ENCODE measurements at regions not wholly inside any gene's neighbourhood (a gene's known extent, or its start where the extent isn't known, plus 50 kb on each side); places are given as distances from the start of the nearest gene placed in this dataset.
"Not testable (repeated sequence)": the region's sequence is repeated elsewhere in the genome, so short reads cannot be mapped to it uniquely, and the experiment has no call there.

DNA sequence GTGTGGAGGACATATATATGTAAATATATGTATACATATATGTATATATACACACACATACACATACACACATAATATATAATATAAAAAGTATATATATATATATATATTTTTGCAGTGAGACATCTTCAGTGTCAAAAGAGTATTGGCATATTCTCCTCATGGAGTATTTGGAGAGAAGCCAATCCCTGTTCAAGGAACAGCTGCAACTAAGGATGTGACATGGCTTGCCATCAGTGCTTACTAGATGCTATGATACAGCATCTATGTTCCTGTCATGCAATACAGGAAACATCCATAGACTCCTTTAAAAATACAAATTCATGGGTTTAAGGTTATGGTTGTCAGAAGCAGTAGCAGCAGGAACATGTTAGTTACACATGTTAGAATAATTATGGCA lies 632.0 kb upstream of the AMELY start:
- DNase-seq (no peak), ATAC-seq (no peak)
- TF ChIP-seq, protein P1, sequence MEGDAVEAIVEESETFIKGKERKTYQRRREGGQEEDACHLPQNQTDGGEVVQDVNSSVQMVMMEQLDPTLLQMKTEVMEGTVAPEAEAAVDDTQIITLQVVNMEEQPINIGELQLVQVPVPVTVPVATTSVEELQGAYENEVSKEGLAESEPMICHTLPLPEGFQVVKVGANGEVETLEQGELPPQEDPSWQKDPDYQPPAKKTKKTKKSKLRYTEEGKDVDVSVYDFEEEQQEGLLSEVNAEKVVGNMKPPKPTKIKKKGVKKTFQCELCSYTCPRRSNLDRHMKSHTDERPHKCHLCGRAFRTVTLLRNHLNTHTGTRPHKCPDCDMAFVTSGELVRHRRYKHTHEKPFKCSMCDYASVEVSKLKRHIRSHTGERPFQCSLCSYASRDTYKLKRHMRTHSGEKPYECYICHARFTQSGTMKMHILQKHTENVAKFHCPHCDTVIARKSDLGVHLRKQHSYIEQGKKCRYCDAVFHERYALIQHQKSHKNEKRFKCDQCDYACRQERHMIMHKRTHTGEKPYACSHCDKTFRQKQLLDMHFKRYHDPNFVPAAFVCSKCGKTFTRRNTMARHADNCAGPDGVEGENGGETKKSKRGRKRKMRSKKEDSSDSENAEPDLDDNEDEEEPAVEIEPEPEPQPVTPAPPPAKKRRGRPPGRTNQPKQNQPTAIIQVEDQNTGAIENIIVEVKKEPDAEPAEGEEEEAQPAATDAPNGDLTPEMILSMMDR (IDR thresholded peaks at IDR 0.05) = no peak
- Histone ChIP-seq H3K9me3 (no peaks in the 10 kb centered on the region), H3K36me3 (no peaks in the 10 kb centered on the region), H3K4me1 (no peaks in the 10 kb centered on the region), H3K27me3 (no peaks in the 10 kb centered on the region), H3K4me3 (no peak overlapping the region), H3K27ac (no peak overlapping the region)
- intact Hi-C loops (cut with DNase I) = no loop called here

DNA sequence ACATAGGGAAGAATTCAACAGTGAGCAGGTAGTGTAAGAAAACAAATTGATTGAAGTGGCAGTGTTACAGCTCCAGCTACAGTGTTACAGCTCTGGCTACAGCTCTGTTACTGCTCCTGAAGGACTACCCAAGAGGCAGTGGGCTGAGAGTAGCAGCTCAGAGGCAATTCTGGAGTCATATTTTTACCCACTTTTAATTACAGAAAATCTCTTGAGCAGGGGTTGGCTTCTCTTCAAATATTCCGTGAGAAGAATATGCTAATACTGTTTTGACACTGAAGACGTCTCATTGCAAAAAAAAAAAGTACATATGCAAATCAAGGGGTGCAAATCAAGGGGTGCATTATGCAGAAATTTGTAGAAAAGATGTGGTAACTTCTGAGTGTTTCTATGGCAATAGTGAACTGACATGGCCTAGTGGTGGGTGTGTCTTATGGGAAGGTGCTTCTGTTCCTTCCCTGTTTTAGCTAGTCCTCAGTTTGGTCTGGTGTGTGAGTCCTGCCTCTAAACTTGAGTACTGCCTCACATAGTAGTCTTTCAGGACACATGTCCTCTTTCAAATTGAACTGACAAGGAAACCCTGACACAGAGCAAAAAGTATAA lies 630.8 kb upstream of the AMELY start:
- intact Hi-C loops (cut with DNase I) = no loop called here
- TF ChIP-seq, protein P1 (IDR thresholded peaks at IDR 0.05) = no peak

DNA sequence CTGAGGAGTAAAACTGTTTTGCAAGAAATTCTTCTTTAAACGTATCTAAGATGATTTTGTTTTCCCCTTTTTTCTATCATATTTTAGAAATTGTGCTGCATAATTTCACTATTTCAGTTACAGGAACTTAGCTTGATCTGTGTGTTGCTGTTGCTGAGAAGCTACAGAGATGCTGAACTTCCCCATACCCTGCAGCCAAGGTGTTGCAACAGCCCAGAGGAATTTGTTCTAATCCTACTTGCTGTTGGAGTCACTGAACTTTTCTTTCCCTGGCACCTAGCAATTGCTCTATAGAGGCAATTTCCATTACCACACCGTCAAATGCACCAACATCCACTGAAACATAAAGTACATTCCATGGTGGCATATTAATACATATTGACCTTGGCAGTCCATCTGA lies 617.8 kb upstream of the AMELY start:
- intact Hi-C loops (cut with DNase I) = no loop called here
- H3K9me3 ChIP-seq = no peaks in the 10 kb centered on the region
- H3K4me3 ChIP-seq = no peak overlapping the region
- no peak overlapping the region for H3K27ac ChIP-seq
- no peaks in the 10 kb centered on the region for H3K4me1 ChIP-seq
- no peaks in the 10 kb centered on the region for H3K36me3 ChIP-seq
- H3K27me3 ChIP-seq = no peaks in the 10 kb centered on the region
- TF ChIP-seq, protein P1 (IDR thresholded peaks at IDR 0.05) = no peak
- no peak for DNase-seq
- peak; percentile 37 for ATAC-seq

More for the DNA sequence above, 630.8 kb upstream of the AMELY start:
- Histone ChIP-seq H3K4me3 (no peak overlapping the region), H3K27me3 (no peaks in the 10 kb centered on the region), H3K36me3 (no peaks in the 10 kb centered on the region), H3K27ac (no peak overlapping the region), H3K4me1 (no peaks in the 10 kb centered on the region), H3K9me3 (no peaks in the 10 kb centered on the region)
- DNase-seq (no peak), ATAC-seq (no peak)

DNA sequence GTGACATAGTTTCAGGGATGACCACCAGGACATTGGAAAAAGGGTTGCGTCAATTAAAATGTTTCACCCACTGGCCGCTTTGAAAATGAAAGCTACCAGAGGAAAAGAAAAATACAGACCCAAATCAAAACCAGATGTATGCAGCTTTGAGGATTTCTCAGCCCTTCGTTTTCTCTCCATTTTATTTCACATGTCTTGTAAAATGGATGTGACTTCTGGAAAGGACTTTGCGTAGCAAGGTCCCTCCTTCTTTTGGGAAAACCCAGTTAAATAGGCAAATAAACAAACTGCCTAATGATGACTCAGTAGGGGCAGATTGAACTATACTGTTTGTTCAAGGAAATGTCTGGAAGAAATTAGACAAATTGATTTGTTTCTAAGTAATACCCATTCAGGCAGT lies 616.0 kb upstream of the AMELY start:
- H3K36me3 ChIP-seq; DNase-seq; H3K27ac ChIP-seq; H3K9me3 ChIP-seq; H3K27me3 ChIP-seq; H3K4me3 ChIP-seq; H3K4me1 ChIP-seq; intact Hi-C loops (cut with DNase I); ATAC-seq: not testable (repeated sequence)

DNA sequence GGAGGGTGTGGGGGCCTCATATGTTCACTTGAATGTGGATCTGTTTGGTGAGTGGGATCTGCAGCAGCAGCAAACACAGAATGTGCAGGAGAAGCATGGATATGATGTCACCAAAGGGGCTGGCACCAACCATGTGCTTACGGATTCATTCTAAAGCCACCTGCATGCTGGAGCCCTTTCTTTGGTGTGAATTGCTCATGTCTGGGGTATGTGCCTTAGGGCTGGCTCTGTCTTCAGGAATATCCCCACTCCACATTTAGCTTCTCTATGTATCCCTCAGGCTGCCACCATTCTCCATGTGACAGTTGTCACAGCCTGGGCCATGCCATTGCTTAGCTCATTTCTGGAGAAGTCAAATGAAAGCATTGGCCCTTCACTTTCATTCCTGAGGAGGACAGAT lies 606.8 kb upstream of the AMELY start:
- no peak for ATAC-seq

DNA sequence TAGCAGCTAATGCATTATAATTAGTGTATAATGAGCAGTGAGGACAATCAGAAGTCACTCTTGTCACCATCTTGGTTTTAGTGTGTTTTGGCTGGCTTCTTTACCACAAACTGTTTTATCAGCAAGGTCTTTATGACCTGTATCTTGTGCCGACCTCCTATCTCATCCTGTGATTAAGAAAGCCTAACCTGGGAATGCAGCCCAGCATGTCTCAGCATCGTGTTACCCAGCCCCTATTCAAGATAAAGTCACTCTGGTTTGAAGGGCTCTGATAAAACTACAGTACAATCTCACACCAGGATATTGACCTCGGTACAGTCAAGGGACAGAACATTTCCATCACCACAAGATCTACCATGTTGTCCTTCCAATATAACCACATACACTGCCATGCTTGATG lies 604.7 kb upstream of the AMELY start:
- TF ChIP-seq, protein P1 (IDR thresholded peaks at IDR 0.05) = no peak
- intact Hi-C loops (cut with DNase I) = no loop called here
- no peak for ATAC-seq
- Histone ChIP-seq H3K9me3 (no peaks in the 10 kb centered on the region), H3K4me1 (no peaks in the 10 kb centered on the region), H3K36me3 (no peaks in the 10 kb centered on the region), H3K27me3 (no peaks in the 10 kb centered on the region), H3K27ac (no peak overlapping the region), H3K4me3 (no peak overlapping the region)
- no peak for DNase-seq

More for the DNA sequence above, 606.8 kb upstream of the AMELY start:
- Histone ChIP-seq H3K36me3 (no peaks in the 10 kb centered on the region), H3K4me3 (no peak overlapping the region), H3K27ac (no peak overlapping the region), H3K4me1 (no peaks in the 10 kb centered on the region), H3K9me3 (no peaks in the 10 kb centered on the region), H3K27me3 (no peaks in the 10 kb centered on the region)
- intact Hi-C loops (cut with DNase I) = no loop called here
- TF ChIP-seq, protein P1 (IDR thresholded peaks at IDR 0.05) = no peak
- DNase-seq = no peak
